ENCODE measurements at regions not wholly inside any gene's neighbourhood (a gene's known extent, or its start where the extent isn't known, plus 50 kb on each side); places are given as distances from the start of the nearest gene placed in this dataset.

DNA sequence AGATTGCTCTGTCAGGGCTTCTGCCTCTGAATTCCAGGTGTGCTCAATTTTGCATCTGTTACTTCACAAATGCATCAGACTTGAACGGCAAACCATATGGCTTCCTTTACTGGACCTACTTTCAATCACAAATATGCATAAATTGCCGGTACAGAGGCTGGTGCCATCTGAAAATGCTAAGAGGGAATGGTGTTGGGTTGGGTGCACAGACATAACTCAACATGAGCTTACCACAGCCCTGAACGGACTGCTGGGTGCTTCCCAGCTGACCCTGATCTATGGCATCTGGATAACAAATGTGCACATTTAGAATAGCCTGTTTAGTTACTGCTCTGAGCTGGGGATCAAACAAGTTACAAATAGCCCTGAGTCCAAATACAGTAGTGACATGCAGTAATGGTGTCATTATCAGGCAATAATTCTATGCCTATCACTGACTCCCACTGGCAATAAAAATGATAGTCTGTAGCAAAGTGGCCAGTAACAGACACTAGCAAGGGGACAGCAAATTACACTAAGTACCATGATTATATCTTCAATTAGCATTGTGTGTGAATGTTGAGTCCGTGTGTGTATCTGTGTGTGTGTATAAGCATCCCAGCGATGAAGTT lies 927.3 kb downstream of the DIAPH3 start:
- TF ChIP-seq POLR2A (IDR thresholded peaks at IDR 0.05): no peak
- TF ChIP-seq, protein P1, sequence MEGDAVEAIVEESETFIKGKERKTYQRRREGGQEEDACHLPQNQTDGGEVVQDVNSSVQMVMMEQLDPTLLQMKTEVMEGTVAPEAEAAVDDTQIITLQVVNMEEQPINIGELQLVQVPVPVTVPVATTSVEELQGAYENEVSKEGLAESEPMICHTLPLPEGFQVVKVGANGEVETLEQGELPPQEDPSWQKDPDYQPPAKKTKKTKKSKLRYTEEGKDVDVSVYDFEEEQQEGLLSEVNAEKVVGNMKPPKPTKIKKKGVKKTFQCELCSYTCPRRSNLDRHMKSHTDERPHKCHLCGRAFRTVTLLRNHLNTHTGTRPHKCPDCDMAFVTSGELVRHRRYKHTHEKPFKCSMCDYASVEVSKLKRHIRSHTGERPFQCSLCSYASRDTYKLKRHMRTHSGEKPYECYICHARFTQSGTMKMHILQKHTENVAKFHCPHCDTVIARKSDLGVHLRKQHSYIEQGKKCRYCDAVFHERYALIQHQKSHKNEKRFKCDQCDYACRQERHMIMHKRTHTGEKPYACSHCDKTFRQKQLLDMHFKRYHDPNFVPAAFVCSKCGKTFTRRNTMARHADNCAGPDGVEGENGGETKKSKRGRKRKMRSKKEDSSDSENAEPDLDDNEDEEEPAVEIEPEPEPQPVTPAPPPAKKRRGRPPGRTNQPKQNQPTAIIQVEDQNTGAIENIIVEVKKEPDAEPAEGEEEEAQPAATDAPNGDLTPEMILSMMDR (IDR thresholded peaks at IDR 0.05): no peak

All from tibial nerve (tissue), 3 donors.